CD4-positive, alpha-beta T cell treated with Interleukin-12 subunit alpha and Interleukin-12 subunit beta, for 1 hour (primary cell): ENCODE measurements at regions not wholly inside any gene's neighbourhood (a gene's known extent, or its start where the extent isn't known, plus 50 kb on each side); places are given as distances from the start of the nearest gene placed in this dataset.

Source experiments
- DNase-seq: peaks from one replicate; pipeline ENCODE4 v3.0.0-alpha.2; 2020

GRCh38 chr4:179976777-179977176, 2266.4 kb upstream of the TENM3 start:
- no peak for DNase-seq

GRCh38 chr4:179977378-179977777, 2265.8 kb upstream of the TENM3 start:
- DNase-seq: no peak

GRCh38 chr4:179981161-179981560, 2262.0 kb upstream of the TENM3 start:
- no peak for DNase-seq

- no peak for DNase-seq
These were observed 2253.2 kb upstream of the TENM3 start for GRCh38 chr4:179989975-179990374.

GRCh38 chr4:180009316-180009715, 2233.9 kb upstream of the TENM3 start:
- DNase-seq: no peak

- no peak for DNase-seq
These were observed 2214.5 kb upstream of the TENM3 start for GRCh38 chr4:180028682-180029081.

- no peak for DNase-seq
These were observed 2211.9 kb upstream of the TENM3 start for GRCh38 chr4:180031330-180031729.

- DNase-seq: no peak
These were observed 2201.6 kb upstream of the TENM3 start for GRCh38 chr4:180041576-180041975.

GRCh38 chr4:180052629-180053028, 2190.6 kb upstream of the TENM3 start:
- DNase-seq: no peak

- no peak for DNase-seq
These were observed 2188.9 kb upstream of the TENM3 start for GRCh38 chr4:180054291-180054690.

GRCh38 chr4:180057299-180057721, 2185.9 kb upstream of the TENM3 start:
- DNase-seq: no peak

GRCh38 chr4:180057891-180058671, 2185.1 kb upstream of the TENM3 start:
- no peak for DNase-seq

- DNase-seq: no peak
These were observed 2184.4 kb upstream of the TENM3 start for GRCh38 chr4:180058691-180059215.

GRCh38 chr4:180059216-180059881, 2183.9 kb upstream of the TENM3 start:
- no peak for DNase-seq

GRCh38 chr4:180060159-180060889, 2182.9 kb upstream of the TENM3 start:
- no peak for DNase-seq

- DNase-seq: no peak
These were observed 2162.1 kb upstream of the TENM3 start for GRCh38 chr4:180081072-180081471.

GRCh38 chr4:180084561-180084960, 2158.6 kb upstream of the TENM3 start:
- DNase-seq: no peak

GRCh38 chr4:180086480-180087190, 2156.6 kb upstream of the TENM3 start:
- no peak for DNase-seq

GRCh38 chr4:180098586-180098985, 2144.6 kb upstream of the TENM3 start:
- DNase-seq: no peak

- no peak for DNase-seq
These were observed 2143.2 kb upstream of the TENM3 start for GRCh38 chr4:180099957-180100356.

- no peak for DNase-seq
These were observed 2142.5 kb upstream of the TENM3 start for GRCh38 chr4:180100433-180101344.
